Fibroblast of pulmonary artery (primary cell): ENCODE measurements at regions not wholly inside any gene's neighbourhood (a gene's known extent, or its start where the extent isn't known, plus 50 kb on each side); places are given as distances from the start of the nearest gene placed in this dataset.

Experiments
- DNase-seq: peaks from one replicate; pipeline ENCODE4 v3.0.0-alpha.2; 2010; ENCODE audit warnings: low read depth
- H3K4me3 ChIP-seq: replicated peaks from 2 replicates; pipeline ENCODE4 v1.5.1; 2011; ENCODE audit warnings: low read depth, mild to moderate bottlenecking, control low read depth, low read length, moderate library complexity
- CTCF ChIP-seq: IDR thresholded peaks from 2 replicates; pipeline ENCODE4 v1.5.1; 2011; ENCODE audit warnings: mild to moderate bottlenecking, control low read depth, low read length, inconsistent platforms; ENCODE audit errors: missing control alignments

- H3K4me3 ChIP-seq, result no peak overlapping the region
- TF ChIP-seq CTCF, result no peak
- DNase-seq, result no peak
Measured at GRCh38 chr20:7123457-7123856, 356.0 kb downstream of the BMP2 start.

GRCh38 chr20:7124120-7124519 is 356.6 kb downstream of the BMP2 start:
- H3K4me3 ChIP-seq, result no peak overlapping the region
- no peak for DNase-seq
- no peak for TF ChIP-seq CTCF

GRCh38 chr20:7136886-7137285 is 369.4 kb downstream of the BMP2 start:
- no peak for TF ChIP-seq CTCF
- DNase-seq, result no peak
- no peak overlapping the region for H3K4me3 ChIP-seq

GRCh38 chr20:7137395-7138151 is 370.1 kb downstream of the BMP2 start:
- no peak for DNase-seq
- no peak overlapping the region for H3K4me3 ChIP-seq
- TF ChIP-seq CTCF, result no peak

GRCh38 chr20:7144464-7144863 is 377.0 kb downstream of the BMP2 start:
- H3K4me3 ChIP-seq, result no peak overlapping the region
- DNase-seq, result no peak
- no peak for TF ChIP-seq CTCF

GRCh38 chr20:7146552-7147219 is 379.2 kb downstream of the BMP2 start:
- no peak for DNase-seq
- H3K4me3 ChIP-seq, result no peak overlapping the region
- TF ChIP-seq CTCF, result no peak
